ENCODE measurements at regions not wholly inside any gene's neighbourhood (a gene's known extent, or its start where the extent isn't known, plus 50 kb on each side); places are given as distances from the start of the nearest gene placed in this dataset.

- no peak for DNase-seq
These were observed 189.8 kb downstream of the SH3BP4 start for GRCh38 chr2:235141411-235142128.

GRCh38 chr2:235142601-235143000, 190.8 kb downstream of the SH3BP4 start:
- DNase-seq = no peak

- no peak for DNase-seq
These were observed 192.0 kb downstream of the SH3BP4 start for GRCh38 chr2:235143789-235144188.

GRCh38 chr2:235144291-235144690, 192.5 kb downstream of the SH3BP4 start:
- no peak for DNase-seq

GRCh38 chr2:235146206-235146605, 194.4 kb downstream of the SH3BP4 start:
- DNase-seq = no peak

- no peak for DNase-seq
These were observed 195.2 kb downstream of the SH3BP4 start for GRCh38 chr2:235146871-235147565.

GRCh38 chr2:235148201-235149170, 196.7 kb downstream of the SH3BP4 start:
- DNase-seq = no peak

GRCh38 chr2:235149240-235149659, 197.4 kb downstream of the SH3BP4 start:
- DNase-seq = no peak

- DNase-seq = no peak
These were observed 197.9 kb downstream of the SH3BP4 start for GRCh38 chr2:235149736-235150135.

- no peak for DNase-seq
These were observed 199.3 kb downstream of the SH3BP4 start for GRCh38 chr2:235151152-235151551.

GRCh38 chr2:235155163-235155562, 203.3 kb downstream of the SH3BP4 start:
- DNase-seq = no peak

- no peak for DNase-seq
These were observed 204.2 kb downstream of the SH3BP4 start for GRCh38 chr2:235156055-235156454.

GRCh38 chr2:235157746-235158482, 206.1 kb downstream of the SH3BP4 start:
- no peak for DNase-seq

- no peak for DNase-seq
These were observed 208.5 kb downstream of the SH3BP4 start for GRCh38 chr2:235160281-235160810.

GRCh38 chr2:235161565-235161964, 209.7 kb downstream of the SH3BP4 start:
- DNase-seq = no peak

GRCh38 chr2:235162082-235162836, 210.4 kb downstream of the SH3BP4 start:
- no peak for DNase-seq

- no peak for DNase-seq
These were observed 211.0 kb downstream of the SH3BP4 start for GRCh38 chr2:235162837-235163197.

- DNase-seq = no peak
These were observed 213.3 kb downstream of the SH3BP4 start for GRCh38 chr2:235165136-235165535.

GRCh38 chr2:235165631-235166030, 213.8 kb downstream of the SH3BP4 start:
- DNase-seq = no peak

- DNase-seq = no peak
These were observed 216.6 kb downstream of the SH3BP4 start for GRCh38 chr2:235168174-235168979.

- DNase-seq = no peak
These were observed 218.2 kb downstream of the SH3BP4 start for GRCh38 chr2:235170016-235170415.
